GM06990 (cell line): ENCODE measurements at regions not wholly inside any gene's neighbourhood (a gene's known extent, or its start where the extent isn't known, plus 50 kb on each side); places are given as distances from the start of the nearest gene placed in this dataset.
"Not testable (repeated sequence)": the region's sequence is repeated elsewhere in the genome, so short reads cannot be mapped to it uniquely, and the experiment has no call there.

ENCODE experiments used
- DNase-seq: peaks from one replicate; pipeline ENCODE4 v3.0.0-alpha.2; 2011; ENCODE audit not compliant: insufficient read length; ENCODE audit errors: extremely low read depth
- H3K27me3 ChIP-seq: replicated peaks from 2 replicates; pipeline ENCODE4 v1.6.0; 2011; ENCODE audit warnings: low read length; ENCODE audit not compliant: control insufficient read depth, insufficient read depth
- H3K36me3 ChIP-seq: 2 replicates; pipeline ENCODE4 v1.5.1; 2011; ENCODE audit warnings: low read length; ENCODE audit not compliant: control insufficient read depth, insufficient read depth
- H3K4me3 ChIP-seq: replicated peaks from 2 replicates; pipeline ENCODE4 v1.5.1; 2011; ENCODE audit warnings: low read depth, mild to moderate bottlenecking, control low read depth, low read length
- TF ChIP-seq, protein P1 (sequence below): IDR thresholded peaks from 2 replicates; pipeline ENCODE4 v1.5.1; 2011; ENCODE audit warnings: low read length, control low read depth, mild to moderate bottlenecking, inconsistent platforms; ENCODE audit not compliant: insufficient read depth, poor library complexity, severe bottlenecking

DNA sequence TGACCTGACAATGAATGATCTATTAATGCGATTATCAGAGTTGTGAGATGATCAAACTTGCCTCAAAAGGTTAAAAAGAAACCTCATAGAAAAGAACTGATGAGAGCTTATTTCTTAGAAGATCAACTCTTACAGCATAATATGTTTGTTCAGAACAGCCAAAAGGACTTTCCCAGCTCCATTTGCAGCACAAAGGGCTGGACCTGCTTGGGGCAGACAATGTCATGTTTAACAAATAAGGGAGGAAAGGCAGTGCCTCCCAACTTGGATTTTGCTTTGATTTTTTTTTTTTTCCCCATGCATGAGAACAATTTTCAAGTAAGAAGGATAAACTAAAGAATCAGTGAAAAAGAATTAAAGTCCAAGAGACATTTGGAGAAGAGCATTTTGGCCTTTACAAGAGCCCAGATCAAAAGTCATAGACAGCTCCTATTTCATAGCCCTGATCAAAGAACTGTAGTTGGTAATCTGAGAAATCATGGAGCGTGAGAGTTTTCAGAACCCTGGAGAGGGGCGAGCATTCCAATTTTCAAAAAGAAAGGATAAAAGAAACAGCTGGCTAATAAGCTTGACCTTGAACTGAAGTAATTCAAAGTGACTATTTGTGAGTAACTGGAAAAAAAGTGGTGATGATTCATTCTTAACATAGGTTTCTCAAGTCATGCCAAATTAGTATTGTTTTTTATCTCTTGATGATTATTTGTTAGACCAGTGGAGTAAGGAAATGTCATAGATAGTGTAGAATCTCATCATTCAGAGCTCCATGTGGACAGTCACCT is 136.0 kb upstream of the CFAP20DC start:
- H3K27me3 ChIP-seq, result no peaks in the 10 kb centered on the region
- H3K4me3 ChIP-seq, result no peak overlapping the region
- TF ChIP-seq, protein P1, sequence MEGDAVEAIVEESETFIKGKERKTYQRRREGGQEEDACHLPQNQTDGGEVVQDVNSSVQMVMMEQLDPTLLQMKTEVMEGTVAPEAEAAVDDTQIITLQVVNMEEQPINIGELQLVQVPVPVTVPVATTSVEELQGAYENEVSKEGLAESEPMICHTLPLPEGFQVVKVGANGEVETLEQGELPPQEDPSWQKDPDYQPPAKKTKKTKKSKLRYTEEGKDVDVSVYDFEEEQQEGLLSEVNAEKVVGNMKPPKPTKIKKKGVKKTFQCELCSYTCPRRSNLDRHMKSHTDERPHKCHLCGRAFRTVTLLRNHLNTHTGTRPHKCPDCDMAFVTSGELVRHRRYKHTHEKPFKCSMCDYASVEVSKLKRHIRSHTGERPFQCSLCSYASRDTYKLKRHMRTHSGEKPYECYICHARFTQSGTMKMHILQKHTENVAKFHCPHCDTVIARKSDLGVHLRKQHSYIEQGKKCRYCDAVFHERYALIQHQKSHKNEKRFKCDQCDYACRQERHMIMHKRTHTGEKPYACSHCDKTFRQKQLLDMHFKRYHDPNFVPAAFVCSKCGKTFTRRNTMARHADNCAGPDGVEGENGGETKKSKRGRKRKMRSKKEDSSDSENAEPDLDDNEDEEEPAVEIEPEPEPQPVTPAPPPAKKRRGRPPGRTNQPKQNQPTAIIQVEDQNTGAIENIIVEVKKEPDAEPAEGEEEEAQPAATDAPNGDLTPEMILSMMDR, result no peak
- DNase-seq, result no peak
- no peaks in the 10 kb centered on the region for H3K36me3 ChIP-seq

DNA sequence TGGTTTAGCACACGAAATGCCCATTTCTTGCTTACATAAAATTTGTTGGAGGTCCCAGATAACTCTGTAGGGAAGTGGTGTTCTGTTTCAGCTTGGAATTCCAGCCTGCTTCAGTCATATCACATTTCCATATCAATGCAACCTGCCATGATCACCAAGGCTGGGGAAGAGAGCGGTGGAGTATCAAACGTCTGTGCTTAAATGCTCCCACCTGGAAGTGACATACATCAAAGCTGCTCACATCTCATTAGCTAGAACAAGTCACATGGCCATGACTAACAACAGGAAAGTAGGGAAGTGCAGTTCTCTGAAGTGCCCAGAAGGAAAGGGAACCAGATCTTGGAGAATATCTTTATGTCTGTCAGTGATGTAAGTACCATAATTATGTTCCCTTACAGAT is 130.2 kb upstream of the CFAP20DC start:
- no peak for DNase-seq

DNA sequence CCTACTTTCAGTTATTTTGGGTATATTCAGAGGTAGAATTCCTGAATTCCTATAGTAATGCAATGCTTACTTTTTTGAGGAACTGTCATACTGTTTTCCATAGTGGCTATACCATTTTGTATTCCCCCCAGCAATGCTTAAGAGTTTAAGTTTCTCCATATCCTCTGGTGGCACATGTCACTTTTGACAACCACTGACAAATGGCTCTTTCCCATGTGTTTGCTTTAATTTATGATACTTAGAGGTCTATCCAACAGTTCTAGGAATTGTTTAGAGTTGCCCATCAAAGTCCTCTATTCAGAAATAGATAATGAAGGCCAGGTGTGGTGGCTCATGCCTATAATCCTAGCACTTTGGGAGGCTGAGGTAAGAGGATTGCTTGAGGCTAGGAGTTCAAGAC is 128.9 kb upstream of the CFAP20DC start:
- no peaks in the 10 kb centered on the region for H3K36me3 ChIP-seq
- DNase-seq, result no peak
- H3K27me3 ChIP-seq, result no peaks in the 10 kb centered on the region
- H3K4me3 ChIP-seq, result no peak overlapping the region
- TF ChIP-seq, protein P1, result no peak

More for the DNA sequence above, 130.2 kb upstream of the CFAP20DC start:
- Histone ChIP-seq H3K27me3 (no peaks in the 10 kb centered on the region), H3K36me3 (no peaks in the 10 kb centered on the region), H3K4me3 (no peak overlapping the region)
- TF ChIP-seq, protein P1, result no peak

DNA sequence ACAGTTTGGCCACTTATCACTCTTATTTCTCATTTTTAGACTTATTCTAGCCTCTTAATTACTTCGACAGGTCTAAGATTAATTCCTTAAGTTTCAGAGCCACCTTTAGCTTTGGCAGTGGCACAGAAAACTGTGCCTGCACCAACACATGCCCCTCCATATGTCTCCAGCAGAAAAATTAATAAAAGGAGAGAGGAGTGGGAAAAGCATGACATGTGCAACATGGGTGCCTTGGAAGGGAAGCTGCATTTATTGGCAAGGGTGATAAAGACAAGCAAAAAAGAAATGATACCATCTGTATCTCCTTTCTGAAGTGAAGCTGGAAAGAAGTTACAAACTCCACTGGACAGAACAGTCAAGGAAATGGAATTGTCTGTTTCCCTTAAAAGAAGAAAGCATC is 121.7 kb upstream of the CFAP20DC start:
- H3K4me3 ChIP-seq, result no peak overlapping the region
- no peaks in the 10 kb centered on the region for H3K36me3 ChIP-seq
- H3K27me3 ChIP-seq, result no peaks in the 10 kb centered on the region; the same call in 1 of the 2 replicates
- TF ChIP-seq, protein P1, result no peak
- DNase-seq, result no peak

DNA sequence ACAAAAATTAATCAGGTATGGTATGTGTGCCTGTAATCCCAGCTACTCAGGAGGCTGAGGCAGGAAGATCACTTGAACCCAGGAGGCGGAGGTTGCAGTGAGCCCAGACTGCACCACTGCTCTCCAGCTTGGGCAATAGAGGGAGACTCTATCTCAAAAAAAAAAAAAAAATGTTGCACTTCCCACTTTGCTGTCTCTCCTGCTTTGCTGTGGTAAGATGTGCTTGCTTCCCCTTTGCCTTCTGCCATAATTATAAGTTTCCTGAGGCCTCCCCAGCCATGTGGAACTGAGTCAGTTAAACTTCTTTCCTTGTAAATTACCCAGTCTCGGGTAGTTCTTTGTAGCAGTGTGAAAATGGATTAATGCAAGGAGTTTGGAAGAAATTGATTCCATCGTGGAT is 120.3 kb upstream of the CFAP20DC start:
- not testable (repeated sequence) for DNase-seq, H3K36me3 ChIP-seq, H3K27me3 ChIP-seq, H3K4me3 ChIP-seq

DNA sequence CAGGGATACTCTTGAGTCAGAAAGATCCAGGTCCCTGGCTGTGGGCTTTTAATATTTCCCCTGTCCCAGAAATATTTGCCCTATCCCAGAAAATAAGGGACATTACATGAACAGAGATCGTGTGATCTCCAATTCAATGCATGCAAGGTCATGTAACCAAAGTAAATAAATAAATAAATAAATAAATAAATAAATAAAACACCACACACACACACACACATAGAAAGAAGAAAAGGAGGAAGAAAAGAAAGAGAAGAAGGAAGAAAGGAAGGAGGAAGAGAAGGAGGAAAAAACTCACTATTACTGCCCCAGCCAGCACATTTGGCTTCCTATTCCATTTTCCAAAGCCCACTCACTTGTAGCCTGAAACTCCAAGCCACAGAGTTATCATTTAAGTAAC is 117.9 kb upstream of the CFAP20DC start:
- DNase-seq, result no peak
- no peaks in the 10 kb centered on the region; the same call in 1 of the 2 replicates for H3K27me3 ChIP-seq
- no peak overlapping the region for H3K4me3 ChIP-seq
- TF ChIP-seq, protein P1, result no peak
- no peaks in the 10 kb centered on the region for H3K36me3 ChIP-seq
